ENCODE measurements at regions not wholly inside any gene's neighbourhood (a gene's known extent, or its start where the extent isn't known, plus 50 kb on each side); places are given as distances from the start of the nearest gene placed in this dataset.

DNA sequence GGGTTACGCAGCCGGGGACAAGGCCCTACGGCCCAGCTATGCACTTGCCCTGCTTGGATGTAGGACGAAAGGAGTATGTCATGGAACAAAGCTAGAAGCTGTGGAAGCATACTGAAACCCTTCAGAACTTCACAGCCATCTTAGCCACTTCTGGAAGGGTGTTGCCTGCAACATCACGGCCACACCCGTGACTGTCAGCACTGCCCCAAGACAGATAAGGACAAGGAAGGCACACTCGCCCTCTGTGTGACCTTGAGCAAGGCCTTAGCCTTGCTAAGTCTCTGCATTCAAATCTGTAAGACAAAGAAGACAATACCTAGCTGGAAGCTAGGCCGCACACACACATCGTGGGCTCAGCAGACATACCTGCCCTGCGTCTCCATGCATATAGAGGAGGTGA is 352.5 kb upstream of the MGMT start:
- no peak overlapping the region for H2AFZ ChIP-seq (ENCODE audit: low read length)
- no peak for FAIRE-seq

DNA sequence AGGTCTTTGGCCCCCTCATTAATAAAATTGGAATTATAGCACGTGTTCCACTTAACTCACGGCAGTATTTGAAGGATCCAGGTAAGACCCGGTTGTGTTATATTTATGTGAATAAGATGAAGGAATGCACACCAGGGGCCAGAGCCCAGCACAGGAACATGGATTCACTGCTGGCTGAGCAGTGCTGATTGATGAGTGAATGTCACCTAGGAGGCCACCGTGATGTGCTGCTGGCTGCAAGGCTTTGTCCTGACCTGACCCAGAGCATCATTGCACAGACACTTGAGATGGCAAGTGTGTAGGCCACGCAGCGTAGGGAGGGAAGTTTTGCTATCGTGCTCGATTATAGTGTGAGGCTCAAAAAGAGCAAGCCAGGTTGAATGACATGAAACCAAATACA is 350.7 kb upstream of the MGMT start:
- no peak for FAIRE-seq
- Histone ChIP-seq H3K4me3 (replicated peaks in 1 of 3; ENCODE audit: insufficient read depth in 1 of 3, low read depth in 2 of 3, low read length in 3 of 3) (no peak overlapping the region), H4K20me1 (ENCODE audit: insufficient read depth, low read length) (no peaks in the 10 kb centered on the region), H3K36me3 (replicated peaks in 1 of 2; ENCODE audit: control insufficient read depth in 1 of 2, insufficient read depth in 2 of 2, low read length in 2 of 2) (no peaks in the 10 kb centered on the region), H3K27me3 (ENCODE audit: control insufficient read depth in 1 of 2, insufficient read depth in 2 of 2, low read length in 2 of 2) (peaks cover 0 to 12% of the 10 kb centered on the region in 2 experiments; a peak in 2 of 5 replicates), H2AFZ (ENCODE audit: low read length) (no peak overlapping the region), H3K9me3 (ENCODE audit: low read length) (no peaks in the 10 kb centered on the region), H3K27ac (ENCODE audit: extremely low read length, insufficient read depth, low read length) (no peak overlapping the region), H3K4me1 (ENCODE audit: insufficient read depth, low read length) (no peaks in the 10 kb centered on the region), H3K79me2 (ENCODE audit: insufficient read depth, low read length) (no peaks in the 10 kb centered on the region), H3K4me2 (ENCODE audit: low read depth, low read length) (no peak overlapping the region), H3K9ac (ENCODE audit: insufficient read depth, low read depth, low read length) (no peak overlapping the region)
- DNase-seq (ENCODE audit: low spot score) = no peak
- ChIA-PET POLR2A (no interaction called here), CTCF (ENCODE audit: low intra/inter-chr PET ratio, low total read pairs) (no interaction called here)
- TF ChIP-seq CHCHD3 (CRISPR knock-in tag; IDR thresholded peaks at IDR 0.05) (no peak), KDM5A (IDR thresholded peaks at IDR 0.05; ENCODE audit: borderline replicate concordance, low read length) (no peak)
- in situ Hi-C loops (cut with HindIII; ENCODE audit: extremely low pct_ligation_motif_present, low pct_unique_long_range_greater_than_20kb) (no loop called here), intact Hi-C loops (cut with micrococcal nuclease; ENCODE audit: unreplicated experiment) (no loop called here)
- ATAC-seq = no peak
- WGBS (ENCODE audit: low lambda C conversion rate) = 35% methylated on average over 8 of the region's 8 CpGs
- no TSS peak for BruUV-seq (replicated peaks)

More for the DNA sequence above, 352.5 kb upstream of the MGMT start:
- Histone ChIP-seq H3K9ac (ENCODE audit: insufficient read depth, low read depth, low read length) (no peak overlapping the region), H3K27ac (ENCODE audit: extremely low read length, insufficient read depth, low read length) (no peak overlapping the region), H3K9me3 (ENCODE audit: low read length) (no peaks in the 10 kb centered on the region), H3K4me2 (ENCODE audit: low read depth, low read length) (no peak overlapping the region), H3K27me3 (ENCODE audit: control insufficient read depth in 1 of 2, insufficient read depth in 2 of 2, low read length in 2 of 2) (peaks cover 0 to 12% of the 10 kb centered on the region in 2 experiments; a peak in 2 of 5 replicates), H3K4me3 (replicated peaks in 1 of 3; ENCODE audit: insufficient read depth in 1 of 3, low read depth in 2 of 3, low read length in 3 of 3) (no peak overlapping the region), H3K36me3 (replicated peaks in 1 of 2; ENCODE audit: control insufficient read depth in 1 of 2, insufficient read depth in 2 of 2, low read length in 2 of 2) (no peaks in the 10 kb centered on the region), H3K79me2 (ENCODE audit: insufficient read depth, low read length) (no peaks in the 10 kb centered on the region), H4K20me1 (ENCODE audit: insufficient read depth, low read length) (no peaks in the 10 kb centered on the region), H3K4me1 (ENCODE audit: insufficient read depth, low read length) (no peaks in the 10 kb centered on the region)
- 27% methylated on average over 10 of the region's 10 CpGs for WGBS (ENCODE audit: low lambda C conversion rate)
- in situ Hi-C loops (cut with HindIII; ENCODE audit: extremely low pct_ligation_motif_present, low pct_unique_long_range_greater_than_20kb) = no loop called here
- CTCF ChIA-PET (ENCODE audit: low intra/inter-chr PET ratio, low total read pairs) = no interaction called here
- TF ChIP-seq KDM2A (CRISPR knock-in tag; IDR thresholded peaks at IDR 0.05; ENCODE audit: borderline replicate concordance, low read depth) (no peak), ZNF556 (CRISPR knock-in tag; IDR thresholded peaks at IDR 0.05; ENCODE audit: borderline replicate concordance) (no peak), ZNF12 (CRISPR knock-in tag; IDR thresholded peaks at IDR 0.05) (no peak), BRD4 (CRISPR knock-in tag; IDR thresholded peaks at IDR 0.05) (no peak), ZNF18 (CRISPR knock-in tag; IDR thresholded peaks at IDR 0.05; ENCODE audit: insufficient replicate concordance) (no peak), ELF1 (CRISPR knock-in tag; IDR thresholded peaks at IDR 0.05) (no peak), ZNF329 (CRISPR knock-in tag; IDR thresholded peaks at IDR 0.05; ENCODE audit: low read depth) (no peak)
- POLR2A ChIA-PET = no interaction called here
- DNase-seq (ENCODE audit: low spot score) = no peak
- BruUV-seq (replicated peaks) = no TSS peak
- ATAC-seq = no peak
- intact Hi-C loops (cut with micrococcal nuclease; ENCODE audit: unreplicated experiment) = no loop called here

Measured in HepG2 (cell line).